ENCODE measurements at regions not wholly inside any gene's neighbourhood (a gene's known extent, or its start where the extent isn't known, plus 50 kb on each side); places are given as distances from the start of the nearest gene placed in this dataset.

- DNase-seq (ENCODE audit: low read depth in 2 of 3, low spot score in 2 of 3): no peak
Measured at GRCh38 chr1:200354243-200354642, 55.6 kb downstream of the ZNF281 start.

DNA sequence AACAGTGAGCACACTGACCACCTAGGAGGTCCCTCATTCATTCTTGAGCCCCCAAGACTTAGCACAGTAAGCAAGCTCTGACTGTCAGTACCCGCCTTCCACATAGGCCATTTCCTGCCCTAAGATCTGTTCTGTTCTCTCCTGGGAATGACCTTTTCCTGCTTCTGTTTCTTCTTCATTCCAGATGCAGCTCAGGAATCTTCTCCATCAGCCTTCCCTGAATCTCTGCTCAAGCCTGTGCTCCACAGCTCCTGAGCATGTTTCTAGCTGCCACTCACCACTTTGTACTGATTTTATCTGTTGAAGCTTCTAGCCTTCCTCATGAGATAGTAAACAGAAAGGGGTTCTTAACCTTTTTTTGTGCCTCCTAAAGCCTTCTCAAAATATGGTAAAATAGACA is 56.6 kb downstream of the ZNF281 start:
- no peak for DNase-seq (ENCODE audit: low read depth in 2 of 3, low spot score in 2 of 3)

DNA sequence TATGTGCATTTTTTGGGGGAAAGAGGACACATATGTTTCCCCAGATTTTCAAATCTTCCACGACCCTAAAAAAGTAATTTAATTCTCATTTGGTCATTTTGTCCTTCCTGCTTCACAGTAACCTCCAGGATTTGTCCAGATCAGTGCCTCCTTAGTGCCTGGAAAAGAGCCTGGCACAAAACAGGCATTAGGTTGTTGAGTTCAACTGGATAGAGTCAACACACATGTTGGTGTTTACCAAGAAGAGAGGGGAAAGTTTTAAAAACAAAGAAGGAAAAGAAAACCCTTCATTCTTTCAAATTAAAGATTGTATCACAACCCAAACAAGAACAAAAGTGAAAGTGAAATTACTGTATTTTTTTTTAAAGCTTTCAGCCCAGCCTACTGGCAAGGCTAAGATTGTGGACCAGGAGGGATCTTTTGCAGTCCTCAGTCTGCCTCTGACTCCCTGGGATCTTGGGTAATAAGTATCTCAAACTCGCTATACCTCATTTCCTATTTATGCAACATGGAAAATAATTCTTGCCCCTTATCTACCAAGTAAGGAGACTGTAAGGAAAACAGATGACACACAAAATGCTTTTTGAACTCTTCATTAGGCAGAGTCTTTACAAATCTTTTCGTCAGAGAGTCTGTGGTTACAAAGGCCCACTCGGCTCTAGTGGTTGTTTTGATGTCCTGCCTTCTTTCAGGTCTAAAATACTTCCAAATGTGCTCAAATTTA is 57.8 kb downstream of the ZNF281 start:
- peak in 2 of 3 donors; percentile 35 to 67 for DNase-seq (ENCODE audit: low read depth in 2 of 3, low spot score in 2 of 3)

GRCh38 chr1:200351425-200351824 is 58.4 kb downstream of the ZNF281 start:
- no peak for DNase-seq (ENCODE audit: low read depth in 2 of 3, low spot score in 2 of 3)

GRCh38 chr1:200346700-200347099 is 63.1 kb downstream of the ZNF281 start:
- no peak for DNase-seq (ENCODE audit: low read depth in 2 of 3, low spot score in 2 of 3)

GRCh38 chr1:200345520-200345919 is 64.3 kb downstream of the ZNF281 start:
- DNase-seq (ENCODE audit: low read depth in 2 of 3, low spot score in 2 of 3): no peak

DNA sequence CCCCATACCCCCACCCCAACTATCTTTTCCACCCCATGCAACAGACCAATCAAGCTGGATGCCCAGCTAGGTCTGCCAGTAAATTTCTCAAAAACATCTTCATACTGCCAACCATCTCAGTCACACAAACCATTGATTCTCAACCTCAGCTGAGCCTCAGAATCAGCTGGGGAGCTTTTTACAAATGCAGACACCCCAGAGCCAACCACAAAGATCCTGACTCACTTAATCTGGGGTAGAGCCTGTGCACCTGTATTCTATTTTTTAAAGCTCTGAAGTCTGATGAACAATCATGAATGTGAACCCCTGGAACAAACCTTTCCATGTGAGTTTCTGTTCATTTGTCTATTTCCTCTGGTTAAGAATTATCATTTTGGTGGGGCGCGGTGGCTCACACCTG is 66.0 kb downstream of the ZNF281 start:
- no peak for DNase-seq (ENCODE audit: low read depth in 2 of 3, low spot score in 2 of 3)

DNA sequence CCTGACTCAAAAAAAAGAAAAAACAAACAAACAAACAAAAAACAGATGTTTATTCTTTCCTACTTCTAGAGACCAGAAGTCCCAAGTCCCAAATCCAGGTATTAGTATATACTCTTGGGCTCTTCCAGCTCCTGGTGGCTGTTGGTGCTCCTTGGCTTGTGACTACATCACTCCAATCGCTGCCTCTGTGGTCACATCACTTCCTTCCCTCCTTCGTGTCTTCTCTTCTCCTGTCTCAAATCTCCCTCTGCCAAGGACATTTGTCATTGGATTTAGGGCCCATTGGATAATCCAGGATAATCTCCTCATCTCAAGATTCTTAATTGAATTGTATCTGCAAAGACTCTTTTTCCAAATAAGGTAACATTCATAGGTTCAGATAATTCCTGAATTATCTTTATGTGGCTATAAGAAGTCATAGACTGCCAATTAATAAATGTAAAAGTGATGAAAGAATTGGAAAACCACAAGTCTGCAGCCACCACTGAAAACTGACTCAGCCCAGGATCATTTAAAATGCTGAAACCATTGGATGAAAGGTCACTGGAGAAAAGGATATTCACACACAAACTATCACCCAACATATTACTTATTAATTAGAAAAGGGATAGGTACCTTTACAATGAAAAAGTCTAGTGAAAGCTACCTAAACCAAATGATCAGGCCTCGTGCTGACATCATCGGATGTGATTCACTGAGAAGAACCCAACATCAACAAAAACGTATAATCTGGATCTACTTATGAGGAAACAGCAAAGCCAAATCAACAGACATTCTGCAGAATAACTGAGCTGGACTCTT is 67.1 kb downstream of the ZNF281 start:
- DNase-seq (ENCODE audit: low read depth in 2 of 3, low spot score in 2 of 3): no peak

DNA sequence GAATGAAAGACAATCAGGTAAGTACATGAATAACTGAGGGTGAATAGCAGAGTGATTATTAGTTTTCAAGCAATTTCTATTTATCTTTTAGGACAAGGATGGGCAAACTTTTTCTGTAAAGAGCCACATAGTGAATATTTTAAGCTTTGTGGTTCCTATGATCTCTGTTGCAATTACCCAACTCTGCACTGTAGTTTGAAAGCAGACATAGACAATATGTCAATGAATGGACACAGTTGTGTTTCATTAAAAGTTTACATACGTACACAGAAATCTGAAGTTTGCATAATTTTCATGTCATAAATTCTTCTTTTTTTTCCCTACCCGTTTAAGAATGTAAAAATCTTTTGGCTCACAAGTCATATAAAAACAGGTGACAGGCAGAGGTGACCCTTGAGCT is 71.4 kb downstream of the ZNF281 start:
- no peak for DNase-seq (ENCODE audit: low read depth in 2 of 3, low spot score in 2 of 3)

DNA sequence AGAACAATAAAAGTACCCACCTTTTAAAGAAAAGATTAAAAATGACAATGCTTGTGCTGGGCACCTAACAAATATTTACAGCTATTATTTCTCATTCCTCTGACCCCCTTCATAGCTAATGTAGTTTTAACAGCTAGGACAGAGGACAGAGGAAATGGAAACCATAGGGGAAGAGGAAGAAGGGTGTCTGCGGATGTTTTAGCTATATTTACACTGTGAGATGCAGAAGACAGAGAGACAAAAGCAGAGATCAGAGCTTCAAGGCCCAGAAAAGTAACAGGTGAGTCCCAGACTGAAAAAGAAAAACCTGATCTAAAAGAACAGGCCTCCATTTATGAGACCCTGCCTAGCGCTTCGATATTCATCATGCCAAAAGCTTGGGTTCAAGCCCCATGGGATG is 72.0 kb downstream of the ZNF281 start:
- DNase-seq (ENCODE audit: low read depth in 2 of 3, low spot score in 2 of 3): no peak

DNA sequence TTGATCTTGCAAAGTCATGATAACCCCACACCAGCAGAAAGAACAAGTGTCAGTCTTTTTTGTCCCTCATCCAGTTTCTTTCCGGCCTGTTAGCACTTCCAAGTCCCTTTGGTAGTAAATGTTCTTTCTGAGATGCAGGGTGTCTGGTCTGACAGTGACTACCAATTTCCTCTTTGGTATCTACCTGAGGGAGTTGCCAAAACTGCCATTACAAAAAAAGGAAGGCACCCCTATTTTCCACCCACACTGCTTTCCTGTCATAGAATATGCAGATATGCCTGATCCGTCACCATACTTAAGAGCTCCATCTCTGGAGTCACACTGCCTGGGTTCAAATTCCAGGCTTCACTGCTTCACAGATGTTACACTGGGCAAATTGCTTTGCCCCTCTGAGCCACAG is 72.4 kb downstream of the ZNF281 start:
- DNase-seq (ENCODE audit: low read depth in 2 of 3, low spot score in 2 of 3): no peak

- DNase-seq (ENCODE audit: low read depth in 2 of 3, low spot score in 2 of 3): no peak
Measured at GRCh38 chr1:200336901-200337391, 72.9 kb downstream of the ZNF281 start.

DNA sequence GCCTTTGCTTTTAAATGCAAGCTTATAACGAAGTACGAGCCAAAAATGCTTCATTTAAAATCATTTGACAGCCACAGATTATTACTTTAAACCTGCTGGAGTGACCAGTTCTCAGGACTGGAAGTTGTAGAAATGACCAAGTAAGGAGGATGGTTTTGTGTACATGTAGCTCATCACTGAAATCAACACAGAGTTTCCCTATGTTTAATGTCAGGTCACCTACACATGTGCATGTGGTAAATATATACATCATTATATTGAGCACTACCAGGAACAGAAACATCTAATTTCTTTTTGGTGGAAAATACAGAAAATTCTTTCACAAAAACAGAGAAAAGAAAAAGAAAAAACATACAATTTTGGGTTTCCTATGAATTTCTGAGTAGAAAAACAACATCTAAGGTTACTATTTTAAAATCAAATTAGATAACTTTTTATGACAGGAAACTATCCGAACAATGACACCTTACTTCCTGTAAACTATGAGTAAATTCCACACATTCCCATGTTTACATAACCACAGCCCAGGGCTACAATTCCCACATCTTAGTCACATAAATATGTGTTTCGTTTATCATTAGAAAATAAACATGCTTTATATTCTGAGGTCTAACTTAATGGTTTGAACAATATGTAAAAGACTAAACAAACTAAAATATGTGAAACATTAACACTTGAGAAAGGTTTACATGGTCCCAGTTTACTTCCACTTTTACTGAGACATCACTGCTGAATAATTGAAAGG is 73.6 kb downstream of the ZNF281 start:
- DNase-seq (ENCODE audit: low read depth in 2 of 3, low spot score in 2 of 3): no peak

GRCh38 chr1:200334661-200335256 is 75.1 kb downstream of the ZNF281 start:
- no peak for DNase-seq (ENCODE audit: low read depth in 2 of 3, low spot score in 2 of 3)

DNA sequence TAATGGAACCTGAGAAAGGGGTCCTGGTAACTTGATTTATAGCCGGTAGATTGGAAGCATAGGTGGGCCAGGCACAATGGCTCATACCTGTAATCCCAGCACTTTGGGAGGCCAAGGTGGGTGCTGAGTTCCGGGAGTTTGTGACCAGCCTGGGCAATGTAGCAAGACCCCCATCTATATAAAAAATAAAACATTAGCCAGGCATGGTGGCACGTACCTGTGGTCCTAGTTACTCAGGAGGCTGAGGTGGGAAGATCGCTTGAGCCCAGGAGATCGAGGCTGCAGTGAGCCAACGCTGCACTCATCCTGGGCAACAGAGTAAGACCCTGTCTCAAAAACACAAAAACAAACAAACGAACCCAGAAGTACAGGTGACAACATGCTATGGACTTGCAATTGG is 76.5 kb downstream of the ZNF281 start:
- no peak for DNase-seq (ENCODE audit: low read depth in 2 of 3, low spot score in 2 of 3)

GRCh38 chr1:200332716-200333115 is 77.1 kb downstream of the ZNF281 start:
- DNase-seq (ENCODE audit: low read depth in 2 of 3, low spot score in 2 of 3): no peak

GRCh38 chr1:200330741-200331428 is 79.0 kb downstream of the ZNF281 start:
- DNase-seq (ENCODE audit: low read depth in 2 of 3, low spot score in 2 of 3): no peak

GRCh38 chr1:200329208-200329882 is 80.5 kb downstream of the ZNF281 start:
- no peak for DNase-seq (ENCODE audit: low read depth in 2 of 3, low spot score in 2 of 3)

GRCh38 chr1:200328379-200328778 is 81.5 kb downstream of the ZNF281 start:
- no peak for DNase-seq (ENCODE audit: low read depth in 2 of 3, low spot score in 2 of 3)

DNA sequence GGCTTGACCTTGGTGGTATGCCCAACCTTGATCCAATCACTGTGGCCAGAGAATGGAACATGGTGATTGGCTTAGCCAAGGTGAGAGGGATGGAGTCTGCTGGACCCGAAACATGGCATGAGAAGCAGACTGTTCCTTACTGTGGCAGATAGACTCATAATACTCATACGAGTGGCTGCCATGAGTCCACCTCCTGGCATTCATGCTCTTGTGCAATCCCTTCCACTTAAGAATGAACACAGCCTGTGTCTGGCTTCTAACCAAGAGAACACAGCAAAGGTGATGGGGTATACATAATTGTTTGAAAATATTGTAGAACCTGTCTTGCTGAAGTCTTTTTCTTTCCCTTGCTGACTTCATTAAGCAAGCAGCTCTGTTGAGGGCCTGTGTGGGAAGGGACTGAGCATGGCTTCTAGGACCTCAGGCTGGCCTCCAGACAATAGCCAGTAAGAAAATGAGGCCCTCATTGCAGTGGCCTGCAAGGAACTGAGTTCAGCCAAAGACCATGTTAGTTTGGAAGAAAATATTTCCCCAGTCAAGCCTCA is 85.9 kb downstream of the ZNF281 start:
- DNase-seq (ENCODE audit: low read depth in 2 of 3, low spot score in 2 of 3): no peak
